PC-3 (cell line): ENCODE measurements at regions not wholly inside any gene's neighbourhood (a gene's known extent, or its start where the extent isn't known, plus 50 kb on each side); places are given as distances from the start of the nearest gene placed in this dataset.

Source experiments
- EZH2 ChIP-seq: fragments of 300-600 bp; sonication (generic); IDR thresholded peaks from one replicate; pipeline ENCODE4 v1.6.1; 2017; ENCODE audit warnings: antibody characterized with exemption, mild to moderate bottlenecking, low read length; ENCODE audit not compliant: unreplicated experiment
- EZH2phosphoT487 ChIP-seq: fragments of 300-600 bp; sonication (generic); IDR thresholded peaks from 2 replicates; pipeline ENCODE4 v1.6.1; 2018; ENCODE audit warnings: mild to moderate bottlenecking, antibody characterized with exemption, low read length, borderline replicate concordance
- TF ChIP-seq, protein P1 (sequence below): fragments of 300-600 bp; sonication (generic); conservative IDR thresholded peaks from 2 replicates; pipeline ENCODE4 v1.5.1; 2017; ENCODE audit warnings: antibody characterized with exemption, low read depth, mild to moderate bottlenecking, low read length

DNA sequence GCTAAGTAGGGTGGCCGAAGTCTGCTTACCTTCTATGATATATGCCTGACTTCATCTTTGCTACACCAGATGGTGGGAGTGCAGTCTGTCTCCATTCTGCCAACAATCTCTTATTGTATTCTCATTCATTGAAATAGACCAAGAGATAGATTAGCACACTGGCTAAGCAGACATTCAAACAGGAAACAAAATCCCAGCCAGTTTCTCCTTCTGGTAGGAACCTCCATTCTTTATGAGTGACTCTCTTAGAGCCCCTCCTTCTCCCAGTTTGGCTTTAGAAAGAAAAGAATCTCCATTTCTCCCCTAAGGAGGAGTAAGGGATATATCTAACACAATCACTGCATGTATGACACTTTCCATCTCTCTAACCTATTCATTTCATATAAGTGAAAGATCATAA, 118.9 kb upstream of the COL5A2 start:
- TF ChIP-seq, protein P1, sequence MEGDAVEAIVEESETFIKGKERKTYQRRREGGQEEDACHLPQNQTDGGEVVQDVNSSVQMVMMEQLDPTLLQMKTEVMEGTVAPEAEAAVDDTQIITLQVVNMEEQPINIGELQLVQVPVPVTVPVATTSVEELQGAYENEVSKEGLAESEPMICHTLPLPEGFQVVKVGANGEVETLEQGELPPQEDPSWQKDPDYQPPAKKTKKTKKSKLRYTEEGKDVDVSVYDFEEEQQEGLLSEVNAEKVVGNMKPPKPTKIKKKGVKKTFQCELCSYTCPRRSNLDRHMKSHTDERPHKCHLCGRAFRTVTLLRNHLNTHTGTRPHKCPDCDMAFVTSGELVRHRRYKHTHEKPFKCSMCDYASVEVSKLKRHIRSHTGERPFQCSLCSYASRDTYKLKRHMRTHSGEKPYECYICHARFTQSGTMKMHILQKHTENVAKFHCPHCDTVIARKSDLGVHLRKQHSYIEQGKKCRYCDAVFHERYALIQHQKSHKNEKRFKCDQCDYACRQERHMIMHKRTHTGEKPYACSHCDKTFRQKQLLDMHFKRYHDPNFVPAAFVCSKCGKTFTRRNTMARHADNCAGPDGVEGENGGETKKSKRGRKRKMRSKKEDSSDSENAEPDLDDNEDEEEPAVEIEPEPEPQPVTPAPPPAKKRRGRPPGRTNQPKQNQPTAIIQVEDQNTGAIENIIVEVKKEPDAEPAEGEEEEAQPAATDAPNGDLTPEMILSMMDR = no peak
- TF ChIP-seq EZH2phosphoT487 = no peak
- TF ChIP-seq EZH2 = no peak
